ENCODE measurements at regions not wholly inside any gene's neighbourhood (a gene's known extent, or its start where the extent isn't known, plus 50 kb on each side); places are given as distances from the start of the nearest gene placed in this dataset.

DNA sequence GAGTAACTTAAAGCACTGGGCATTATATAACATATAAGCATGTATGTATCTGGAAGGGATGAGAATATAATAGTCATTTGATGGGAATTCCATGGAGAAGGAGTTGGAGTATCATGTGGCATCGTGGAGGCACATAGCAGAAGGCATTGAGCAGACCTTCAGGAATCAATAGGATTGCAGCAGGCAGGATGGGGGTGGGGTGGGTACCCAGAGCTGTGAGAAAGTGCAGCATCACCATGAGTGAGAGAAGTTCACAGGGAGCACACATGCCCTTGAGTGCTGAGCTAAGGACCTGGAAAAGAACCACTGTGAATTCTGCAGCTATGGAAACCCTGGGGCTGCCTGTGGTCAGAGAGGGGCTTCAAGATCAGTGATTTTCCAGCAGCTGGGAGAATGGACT lies 57.3 kb downstream of the MED10 start:
- no peak for ATAC-seq (replicated peaks)
- Mint-ChIP-seq H3K9me3 (peaks cover 2 to 7% of the 10 kb centered on the region in 2 donors), H3K4me1 (no peaks in the 10 kb centered on the region), H3K27me3 (no peaks in the 10 kb centered on the region), H3K4me3 (no peak overlapping the region), H3K36me3 (peaks cover 4 to 5% of the 10 kb centered on the region in 2 donors), H3K27ac (no peak overlapping the region)
- DNase-seq: no peak

DNA sequence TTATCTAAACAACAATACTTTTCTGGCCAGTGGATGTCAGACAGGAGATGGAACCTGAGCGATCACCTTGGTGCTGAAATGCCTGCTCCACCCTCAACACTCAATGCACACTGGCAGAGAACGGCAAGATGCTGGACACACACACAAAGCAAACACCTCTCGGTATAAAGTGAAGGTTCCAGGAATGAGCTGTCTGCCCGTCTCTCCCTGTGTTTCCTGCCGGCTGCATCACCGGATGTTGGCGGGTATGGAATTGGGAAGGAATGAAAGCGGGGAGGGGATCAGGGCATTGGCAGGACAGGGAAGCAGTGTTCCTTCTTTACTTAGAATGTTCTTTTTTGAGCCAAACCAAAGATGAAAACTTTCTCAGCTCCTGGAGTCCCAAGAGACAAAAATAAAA lies 59.2 kb downstream of the MED10 start:
- Mint-ChIP-seq H3K27me3 (peaks cover 0 to 2% of the 10 kb centered on the region in 2 donors), H3K9me3 (peaks cover 2 to 7% of the 10 kb centered on the region in 2 donors), H3K36me3 (peaks cover 6 to 10% of the 10 kb centered on the region in 2 donors), H3K4me1 (no peaks in the 10 kb centered on the region), H3K4me3 (no peak overlapping the region), H3K27ac (no peak overlapping the region)
- ATAC-seq (replicated peaks): no peak
- DNase-seq: no peak

DNA sequence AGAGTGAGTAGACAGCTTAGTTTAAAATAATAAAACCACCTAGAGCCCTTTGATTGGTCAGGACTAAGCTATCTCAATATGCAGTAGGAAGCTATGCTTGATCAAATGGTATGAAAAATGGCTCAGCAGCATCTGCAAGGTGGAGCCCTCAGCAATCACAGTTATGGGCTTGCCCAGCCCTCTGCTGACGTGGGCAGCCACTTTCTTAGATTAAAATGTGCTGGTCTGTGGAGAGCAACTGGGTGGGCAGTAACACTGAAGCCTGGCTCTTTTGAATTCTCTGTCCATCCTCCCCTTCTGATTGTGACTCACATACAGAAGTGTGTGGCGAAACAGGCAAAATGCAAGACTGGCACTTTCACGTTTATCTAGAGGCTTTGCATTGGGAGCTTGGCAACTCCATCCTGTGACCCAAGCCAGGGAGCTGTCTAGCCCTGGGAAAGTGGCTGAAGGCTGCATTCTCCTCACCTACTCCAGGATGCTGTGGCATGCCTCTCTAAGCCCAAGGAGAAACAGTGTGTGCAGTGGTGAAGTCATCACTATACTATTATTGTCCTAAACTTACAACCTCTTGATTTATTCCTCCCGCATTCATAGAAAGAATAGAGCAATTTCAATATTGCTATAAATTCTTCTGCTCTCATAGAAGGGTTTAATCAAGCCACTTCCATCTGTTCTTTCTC lies 61.1 kb downstream of the MED10 start:
- DNase-seq: no peak
- Mint-ChIP-seq H3K4me3 (no peak overlapping the region), H3K4me1 (no peaks in the 10 kb centered on the region), H3K27ac (no peak overlapping the region), H3K27me3 (peaks cover 0 to 5% of the 10 kb centered on the region in 2 donors), H3K9me3 (peaks cover 2 to 7% of the 10 kb centered on the region in 2 donors), H3K36me3 (peaks cover 6 to 13% of the 10 kb centered on the region in 2 donors)
- no peak for ATAC-seq (replicated peaks)

DNA sequence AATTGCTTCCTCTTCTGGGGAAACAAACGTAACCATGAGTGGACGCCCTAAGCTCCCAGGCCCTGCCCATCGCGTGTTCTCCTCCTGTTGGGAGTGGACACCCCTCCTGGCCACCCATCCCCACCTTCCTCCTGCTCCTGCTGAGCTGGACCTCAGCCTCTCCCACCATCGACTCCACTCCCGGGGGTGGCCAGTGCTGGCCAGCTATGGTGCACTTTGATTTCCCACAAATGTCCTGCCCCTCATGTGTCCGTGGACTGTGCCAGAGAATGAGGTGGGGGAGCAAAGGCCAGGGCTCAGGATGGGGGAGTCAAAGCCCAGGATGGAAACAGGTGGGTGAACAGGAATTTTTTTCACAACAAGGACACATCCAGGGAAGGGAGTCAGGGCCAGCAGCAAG lies 62.8 kb downstream of the MED10 start:
- no peaks in the 10 kb centered on the region for H3K4me1 Mint-ChIP-seq
- ATAC-seq (replicated peaks) (no peak), DNase-seq (no peak)
- H3K9me3 Mint-ChIP-seq: no peaks in the 10 kb centered on the region
- H3K27me3 Mint-ChIP-seq: peaks cover 0 to 5% of the 10 kb centered on the region in 2 donors
- H3K27ac Mint-ChIP-seq: no peak overlapping the region
- H3K36me3 Mint-ChIP-seq: peaks cover 5 to 8% of the 10 kb centered on the region in 2 donors
- H3K4me3 Mint-ChIP-seq: no peak overlapping the region

DNA sequence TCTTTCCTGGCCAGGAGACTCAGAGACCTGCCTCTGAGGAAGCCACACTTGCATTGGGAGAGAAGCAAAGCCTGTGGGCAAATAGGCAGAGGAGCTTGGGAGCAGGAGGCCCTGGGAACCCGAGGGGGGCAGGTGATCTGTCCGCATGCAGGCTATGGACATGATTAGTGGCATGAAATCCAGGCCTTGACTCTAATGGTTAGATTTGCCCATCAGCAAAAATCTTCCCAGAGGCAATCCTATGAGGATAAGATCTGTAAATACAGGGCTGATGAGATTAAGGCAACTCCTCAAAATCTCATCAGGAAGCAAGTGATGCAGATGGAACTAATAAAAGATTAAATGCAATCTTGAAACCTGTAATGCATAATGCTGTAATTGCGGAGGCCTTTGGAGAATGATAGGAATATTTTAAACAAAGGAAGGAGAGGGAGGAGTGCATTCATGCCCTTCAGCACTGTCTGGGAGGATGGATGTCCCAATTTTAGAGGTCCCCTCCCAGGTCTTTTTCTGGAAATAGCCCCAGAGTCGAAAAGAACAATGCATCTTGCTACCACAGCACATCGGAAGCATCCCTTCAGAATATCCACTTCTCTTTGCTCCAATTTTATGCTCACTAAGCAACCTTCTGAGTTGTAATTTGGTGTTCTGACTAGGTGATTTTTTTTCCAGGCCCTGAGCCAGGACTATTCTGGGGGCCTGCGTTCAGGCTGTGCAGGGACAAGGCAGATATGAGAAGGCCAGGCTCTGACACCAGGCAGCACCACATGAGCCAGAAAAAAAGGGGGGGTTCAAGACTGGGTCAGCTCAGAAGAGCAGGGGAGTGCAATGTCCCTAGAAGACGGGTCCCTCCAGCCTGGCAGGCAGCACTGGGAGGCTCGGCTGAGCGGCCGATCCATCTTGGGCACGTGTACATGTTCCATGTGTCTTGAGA lies 66.5 kb downstream of the MED10 start:
- Mint-ChIP-seq H3K27me3 (peaks cover 0 to 5% of the 10 kb centered on the region in 2 donors), H3K4me3 (no peak overlapping the region), H3K36me3 (peaks cover 5 to 8% of the 10 kb centered on the region in 2 donors), H3K4me1 (no peaks in the 10 kb centered on the region), H3K9me3 (no peaks in the 10 kb centered on the region), H3K27ac (no peak overlapping the region)
- ATAC-seq (replicated peaks) (no peak), DNase-seq (no peak)

DNA sequence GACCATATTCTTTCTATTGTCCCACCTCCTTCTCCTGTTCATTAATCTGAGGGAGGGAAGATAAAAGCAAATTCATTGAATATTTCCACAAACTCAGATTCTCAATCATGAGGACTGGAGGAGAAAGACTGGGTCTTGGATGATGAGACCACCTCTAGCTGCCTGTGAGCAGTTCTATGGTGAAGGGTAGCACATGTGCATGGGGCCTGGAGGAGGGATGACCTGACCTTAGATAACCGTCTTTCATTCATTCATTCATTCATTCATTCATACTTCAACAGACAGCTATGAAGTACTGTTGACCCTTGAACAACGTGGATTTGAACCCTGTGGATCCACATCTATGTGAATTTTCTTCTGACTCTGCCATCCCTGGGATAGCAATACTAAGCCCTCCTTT lies 68.4 kb downstream of the MED10 start:
- Mint-ChIP-seq H3K4me1 (no peaks in the 10 kb centered on the region), H3K4me3 (no peak overlapping the region), H3K27ac (no peak overlapping the region), H3K36me3 (peaks cover 5 to 8% of the 10 kb centered on the region in 2 donors), H3K9me3 (no peaks in the 10 kb centered on the region), H3K27me3 (peaks cover 0 to 5% of the 10 kb centered on the region in 2 donors)
- DNase-seq (no peak), ATAC-seq (replicated peaks) (no peak)

DNA sequence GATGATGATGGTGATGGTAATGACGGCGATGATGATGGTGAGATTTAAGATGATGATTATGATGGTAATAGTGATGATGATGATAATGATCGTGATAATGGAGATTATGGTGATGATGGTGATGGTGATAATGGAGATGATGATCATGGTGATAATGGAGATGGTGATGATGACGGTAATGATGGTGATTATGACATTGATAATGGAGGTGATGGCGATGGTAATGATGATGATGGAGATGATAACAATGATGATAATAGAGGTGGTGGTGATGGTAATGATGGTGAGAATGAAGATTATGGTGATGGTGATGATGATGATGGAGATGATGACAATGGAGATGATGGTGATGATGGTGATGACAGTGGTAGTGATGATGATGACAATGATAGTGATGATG lies 69.7 kb downstream of the MED10 start:
- no peak overlapping the region for H3K27ac Mint-ChIP-seq
- H3K4me1 Mint-ChIP-seq: no peaks in the 10 kb centered on the region
- H3K36me3 Mint-ChIP-seq: peaks cover 0 to 3% of the 10 kb centered on the region in 2 donors
- no peak overlapping the region for H3K4me3 Mint-ChIP-seq
- no peak for ATAC-seq (replicated peaks)
- no peak for DNase-seq
- H3K9me3 Mint-ChIP-seq: peaks cover 3% of the 10 kb centered on the region in 2 donors
- H3K27me3 Mint-ChIP-seq: peaks cover 4 to 6% of the 10 kb centered on the region in 2 donors

DNA sequence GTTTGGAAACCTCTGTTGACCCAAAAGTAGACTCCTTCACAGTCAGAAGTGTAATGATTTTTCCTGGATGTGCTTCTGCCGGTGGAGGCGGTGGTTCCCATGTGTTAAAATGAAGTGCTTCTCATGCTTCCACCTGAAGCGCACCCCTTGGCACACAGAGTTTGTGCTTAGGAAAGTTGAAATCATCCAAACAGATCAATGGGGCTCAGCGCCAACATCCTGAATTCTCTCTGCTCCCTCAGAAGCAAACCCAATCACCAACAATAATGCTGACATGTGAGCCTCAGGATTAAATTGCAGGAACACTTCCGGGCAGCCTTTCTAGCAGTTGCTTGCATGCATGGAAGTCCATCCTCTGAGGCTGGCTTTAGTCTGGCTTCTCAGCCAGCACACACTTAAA lies 71.0 kb downstream of the MED10 start:
- H3K27me3 Mint-ChIP-seq: peaks cover 4 to 15% of the 10 kb centered on the region in 2 donors
- no peaks in the 10 kb centered on the region for H3K4me1 Mint-ChIP-seq
- peaks cover 3% of the 10 kb centered on the region in 2 donors for H3K9me3 Mint-ChIP-seq
- DNase-seq: no peak
- no peak overlapping the region for H3K27ac Mint-ChIP-seq
- H3K36me3 Mint-ChIP-seq: peaks cover 0 to 3% of the 10 kb centered on the region in 2 donors
- no peak for ATAC-seq (replicated peaks)
- H3K4me3 Mint-ChIP-seq: no peak overlapping the region

DNA sequence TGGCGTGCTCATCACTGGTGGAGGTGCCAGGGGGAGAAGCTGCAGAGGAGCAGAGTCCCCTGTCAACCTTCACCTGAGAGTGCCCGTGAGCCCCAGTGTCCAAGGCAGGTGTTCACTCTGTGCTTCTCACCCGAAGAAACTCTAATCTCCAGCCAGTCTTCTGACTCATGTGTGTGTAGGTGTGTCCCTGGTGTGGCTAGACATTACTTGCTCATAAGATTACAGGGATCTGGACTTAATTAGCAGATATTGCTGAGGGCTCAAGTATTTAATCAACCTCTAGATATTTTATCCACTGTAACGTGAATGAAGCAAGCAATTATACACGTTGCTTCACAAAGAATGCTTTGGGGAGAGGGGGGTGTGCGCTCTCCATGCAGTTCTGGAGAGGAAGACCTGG lies 72.5 kb downstream of the MED10 start:
- Mint-ChIP-seq H3K27me3 (peaks cover 4 to 15% of the 10 kb centered on the region in 2 donors), H3K27ac (no peak overlapping the region), H3K36me3 (no peaks in the 10 kb centered on the region), H3K9me3 (peaks cover 3% of the 10 kb centered on the region in 2 donors), H3K4me3 (no peak overlapping the region), H3K4me1 (no peaks in the 10 kb centered on the region)
- no peak for ATAC-seq (replicated peaks)
- DNase-seq: no peak

DNA sequence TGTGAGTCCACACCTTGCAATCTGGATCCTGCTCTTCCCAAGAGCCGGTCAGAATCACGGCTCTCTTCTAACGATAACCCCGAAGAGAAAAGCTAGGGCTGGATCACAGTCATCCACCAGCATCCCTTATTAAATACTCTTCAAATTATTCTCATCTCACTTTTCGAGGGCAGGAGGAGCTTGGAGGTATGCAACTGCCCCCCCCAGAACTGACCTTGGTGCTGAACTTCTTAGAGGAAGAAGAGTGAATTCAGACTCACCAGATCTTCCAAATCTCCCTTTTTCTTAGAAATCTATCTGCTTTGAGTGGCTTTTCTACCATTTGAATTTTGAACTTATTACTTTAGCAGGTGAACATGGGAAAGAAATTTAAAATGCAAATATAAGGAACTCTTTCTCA lies 75.7 kb downstream of the MED10 start:
- H3K27ac Mint-ChIP-seq: no peak overlapping the region
- H3K4me1 Mint-ChIP-seq: no peaks in the 10 kb centered on the region
- H3K36me3 Mint-ChIP-seq: no peaks in the 10 kb centered on the region
- no peak overlapping the region for H3K4me3 Mint-ChIP-seq
- ATAC-seq (replicated peaks) (no peak), DNase-seq (no peak)
- H3K9me3 Mint-ChIP-seq: peaks cover 3% of the 10 kb centered on the region in 2 donors
- peaks cover 4 to 15% of the 10 kb centered on the region in 2 donors for H3K27me3 Mint-ChIP-seq

DNA sequence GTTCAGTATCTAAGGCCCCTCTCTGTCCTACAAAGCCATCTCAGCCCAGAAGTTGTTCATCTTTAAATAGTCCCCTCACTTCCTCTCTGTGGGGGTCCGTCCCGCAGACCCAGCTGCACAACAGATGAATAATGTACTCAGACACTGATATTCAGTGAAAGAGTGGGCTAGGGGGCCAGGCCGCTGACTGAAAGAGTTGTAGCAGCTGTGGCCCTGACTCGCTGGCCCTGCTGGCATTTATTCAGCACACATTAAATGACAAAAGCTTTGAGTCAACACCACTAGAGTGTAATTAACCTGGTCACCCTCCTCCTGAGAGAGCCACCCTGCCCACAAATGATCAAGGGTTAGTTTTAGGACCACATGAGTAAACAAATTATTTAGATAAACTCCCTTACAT lies 76.3 kb downstream of the MED10 start:
- H3K36me3 Mint-ChIP-seq: no peaks in the 10 kb centered on the region
- peaks cover 3% of the 10 kb centered on the region in 2 donors for H3K9me3 Mint-ChIP-seq
- DNase-seq (no peak), ATAC-seq (replicated peaks) (no peak)
- no peak overlapping the region for H3K4me3 Mint-ChIP-seq
- H3K27ac Mint-ChIP-seq: no peak overlapping the region
- H3K27me3 Mint-ChIP-seq: peaks cover 4 to 15% of the 10 kb centered on the region in 2 donors
- H3K4me1 Mint-ChIP-seq: no peaks in the 10 kb centered on the region

DNA sequence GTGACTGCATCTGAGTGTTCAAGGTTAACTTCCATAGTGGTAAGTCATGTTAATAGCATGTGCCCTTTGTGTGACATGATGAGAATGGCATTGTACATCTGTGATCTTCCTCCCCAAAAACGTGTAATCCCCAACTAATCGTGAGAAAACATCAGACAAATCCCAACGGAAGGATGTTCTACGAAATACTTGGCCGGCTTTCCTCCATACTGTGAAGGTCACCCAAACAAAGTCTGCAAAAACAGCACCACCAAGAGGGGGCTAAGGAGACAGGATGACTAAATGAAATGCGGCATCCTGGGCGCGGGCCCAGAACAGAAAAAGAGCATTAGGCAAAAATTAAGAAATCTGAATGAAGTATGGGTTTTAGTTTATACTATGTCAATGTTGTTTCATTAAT lies 81.8 kb downstream of the MED10 start:
- Mint-ChIP-seq H3K4me3 (no peak overlapping the region), H3K36me3 (no peaks in the 10 kb centered on the region), H3K27me3 (peaks cover 0 to 5% of the 10 kb centered on the region in 2 donors), H3K9me3 (peaks cover 4 to 6% of the 10 kb centered on the region in 2 donors), H3K27ac (no peak overlapping the region), H3K4me1 (no peaks in the 10 kb centered on the region)
- no peak for DNase-seq
- ATAC-seq (replicated peaks): no peak

DNA sequence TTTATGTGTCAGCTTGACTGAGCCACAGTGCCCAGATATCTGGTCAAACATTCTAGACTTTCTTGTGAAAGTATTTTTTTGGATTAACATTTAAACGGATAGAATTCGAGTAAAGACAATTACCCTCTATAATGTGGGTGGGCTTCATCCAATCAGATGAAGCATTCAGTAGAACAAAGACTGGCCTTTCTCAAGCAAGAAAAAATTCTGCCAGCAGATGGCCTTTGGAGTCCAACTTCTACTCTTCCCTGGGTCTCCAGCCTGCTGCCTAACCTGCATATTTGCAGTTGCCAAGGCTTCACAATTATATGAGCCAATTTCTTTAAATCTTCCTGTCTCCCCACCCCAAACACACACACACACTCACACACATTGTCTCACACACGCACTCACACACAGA lies 86.4 kb downstream of the MED10 start:
- Mint-ChIP-seq H3K36me3 (no peaks in the 10 kb centered on the region), H3K27me3 (peaks cover 0 to 11% of the 10 kb centered on the region in 2 donors), H3K4me3 (no peak overlapping the region), H3K4me1 (no peaks in the 10 kb centered on the region), H3K9me3 (peaks cover 4 to 6% of the 10 kb centered on the region in 2 donors), H3K27ac (no peak overlapping the region)
- ATAC-seq (replicated peaks): no peak
- no peak for DNase-seq

DNA sequence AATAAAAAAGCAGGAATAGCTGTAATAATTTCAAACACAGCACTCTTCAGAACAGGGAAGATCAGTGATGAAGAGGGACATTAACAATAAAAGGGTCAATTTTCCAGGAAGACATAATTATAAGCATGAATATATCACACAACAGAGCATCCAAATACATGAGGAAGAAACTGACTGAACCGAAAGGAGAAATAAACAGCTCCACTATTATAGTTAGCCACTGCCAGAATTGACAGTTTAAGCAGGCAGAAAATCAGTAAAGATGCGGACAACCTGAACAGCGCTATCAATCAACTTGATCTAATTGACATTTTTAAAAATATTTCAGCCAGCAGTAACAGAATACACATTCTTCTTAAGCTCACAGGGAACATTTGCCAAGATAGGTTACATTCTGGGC lies 89.1 kb downstream of the MED10 start:
- no peak overlapping the region for H3K27ac Mint-ChIP-seq
- DNase-seq (no peak), ATAC-seq (replicated peaks) (no peak)
- H3K4me3 Mint-ChIP-seq: no peak overlapping the region
- H3K4me1 Mint-ChIP-seq: no peaks in the 10 kb centered on the region
- no peaks in the 10 kb centered on the region for H3K9me3 Mint-ChIP-seq
- no peaks in the 10 kb centered on the region for H3K36me3 Mint-ChIP-seq
- peaks cover 0 to 11% of the 10 kb centered on the region in 2 donors for H3K27me3 Mint-ChIP-seq

DNA sequence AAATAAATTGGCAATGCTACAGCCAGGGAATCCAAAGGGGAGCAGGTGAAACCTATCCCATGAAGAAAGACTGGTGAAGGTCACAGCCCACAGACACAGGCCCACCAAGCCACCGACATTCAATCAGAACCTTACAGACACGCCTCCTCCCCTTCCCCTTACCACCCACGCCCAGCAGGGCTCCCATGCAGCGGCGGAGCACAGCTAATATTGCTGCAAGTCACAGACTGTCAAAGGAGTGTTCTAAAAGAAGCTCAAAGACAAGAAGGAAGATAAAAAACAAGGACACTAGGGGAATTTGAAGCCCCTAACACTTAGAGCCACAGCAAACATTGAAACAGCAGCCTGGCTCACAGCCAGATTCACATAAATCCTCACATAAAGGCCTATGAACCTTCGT lies 91.2 kb downstream of the MED10 start:
- DNase-seq: no peak
- no peak for ATAC-seq (replicated peaks)
- Mint-ChIP-seq H3K4me3 (no peak overlapping the region), H3K27ac (no peak overlapping the region), H3K27me3 (peaks cover 0 to 6% of the 10 kb centered on the region in 2 donors), H3K4me1 (no peaks in the 10 kb centered on the region), H3K36me3 (peaks cover 0 to 2% of the 10 kb centered on the region in 2 donors), H3K9me3 (peaks cover 0 to 1% of the 10 kb centered on the region in 2 donors)
